Head of caudate nucleus (tissue), 42 donors: ENCODE measurements at regions not wholly inside any gene's neighbourhood (a gene's known extent, or its start where the extent isn't known, plus 50 kb on each side); places are given as distances from the start of the nearest gene placed in this dataset.
"Not testable (repeated sequence)": the region's sequence is repeated elsewhere in the genome, so short reads cannot be mapped to it uniquely, and the experiment has no call there.

Experiments used
- DNase-seq, 42 donors: peaks; one replicate each; pipeline versions ENCODE4 v3.0.0 to v3.0.0-alpha.2; 2020 to 2021; ENCODE audit warnings: mixed read lengths in 7 of 42
- intact Hi-C: fragments of 100-400 bp; cut with DNase I; formaldehyde crosslinking; loops from one replicate; pipeline ENCODE4 v1.15.0; 2022

- no peak for DNase-seq
- intact Hi-C loops, result loop anchor here (5.0 kb wide), 1 partner anchor 471 kb away; no protein-coding TSS in a partner anchor
Observed at GRCh38 chr17:77540975-77541374, 400.2 kb downstream of the SEC14L1 start.

GRCh38 chr17:77542011-77542410 lies 401.2 kb downstream of the SEC14L1 start:
- intact Hi-C loops, result loop anchor here (5.0 kb wide), 1 partner anchor 470 kb away; no protein-coding TSS in a partner anchor
- no peak for DNase-seq

GRCh38 chr17:77542551-77543490 lies 402.1 kb downstream of the SEC14L1 start:
- DNase-seq, result peak; percentile 72 to 96 (median 88)
- intact Hi-C loops, result loop anchor here (5.0 kb wide), 1 partner anchor 469 kb away; no protein-coding TSS in a partner anchor

- intact Hi-C loops, result loop anchor here (5.0 kb wide), 1 partner anchor 468 kb away; no protein-coding TSS in a partner anchor
- no peak for DNase-seq
Observed at GRCh38 chr17:77543801-77544200, 403.0 kb downstream of the SEC14L1 start.

- no peak for DNase-seq
- intact Hi-C loops, result loop anchor here (5.0 kb wide), 1 partner anchor 468 kb away; no protein-coding TSS in a partner anchor
Observed at GRCh38 chr17:77544347-77545110, 403.8 kb downstream of the SEC14L1 start.

- intact Hi-C loops, result no loop called here
- peak in 2 of 42 donors; percentile 36 to 41 for DNase-seq
Observed at GRCh38 chr17:77546772-77547241, 406.0 kb downstream of the SEC14L1 start.

GRCh38 chr17:77548967-77549366 lies 408.2 kb downstream of the SEC14L1 start:
- DNase-seq, result no peak
- intact Hi-C loops, result no loop called here

GRCh38 chr17:77549726-77550366 lies 408.7 kb upstream of the TNRC6C start:
- no peak for DNase-seq
- intact Hi-C loops, result no loop called here

GRCh38 chr17:77553459-77554066 lies 404.9 kb upstream of the TNRC6C start:
- intact Hi-C loops, result no loop called here
- no peak for DNase-seq

GRCh38 chr17:77555121-77555591 lies 403.3 kb upstream of the TNRC6C start:
- intact Hi-C loops, result no loop called here
- DNase-seq, result peak in 3 of 42 donors; percentile 13 to 29 (median 17)

- intact Hi-C loops, result no loop called here
- peak; percentile 42 to 90 (median 69) for DNase-seq
Observed at GRCh38 chr17:77555741-77556291, 402.7 kb upstream of the TNRC6C start.

GRCh38 chr17:77556383-77557061 lies 402.0 kb upstream of the TNRC6C start:
- intact Hi-C loops, result no loop called here
- no peak for DNase-seq

- no peak for DNase-seq
- intact Hi-C loops, result no loop called here
Observed at GRCh38 chr17:77558846-77559626, 399.5 kb upstream of the TNRC6C start.

GRCh38 chr17:77560381-77560780 lies 398.1 kb upstream of the TNRC6C start:
- intact Hi-C loops, result no loop called here
- DNase-seq, result no peak

GRCh38 chr17:77560841-77561240 lies 397.7 kb upstream of the TNRC6C start:
- no peak for DNase-seq
- intact Hi-C loops, result no loop called here

- intact Hi-C loops, result not testable (repeated sequence)
Observed at GRCh38 chr17:77562361-77562760, 396.1 kb upstream of the TNRC6C start.

More at GRCh38 chr17:77562361-77562760, 396.1 kb upstream of the TNRC6C start:
- not testable (repeated sequence) for DNase-seq
